Muscle of arm (tissue), 1 donor: ENCODE measurements at regions not wholly inside any gene's neighbourhood (a gene's known extent, or its start where the extent isn't known, plus 50 kb on each side); places are given as distances from the start of the nearest gene placed in this dataset.
"Not testable (repeated sequence)": the region's sequence is repeated elsewhere in the genome, so short reads cannot be mapped to it uniquely, and the experiment has no call there.

Experiments used
- DNase-seq: peaks from one replicate; pipeline ENCODE4 v3.0.0-alpha.2; 2013

DNA sequence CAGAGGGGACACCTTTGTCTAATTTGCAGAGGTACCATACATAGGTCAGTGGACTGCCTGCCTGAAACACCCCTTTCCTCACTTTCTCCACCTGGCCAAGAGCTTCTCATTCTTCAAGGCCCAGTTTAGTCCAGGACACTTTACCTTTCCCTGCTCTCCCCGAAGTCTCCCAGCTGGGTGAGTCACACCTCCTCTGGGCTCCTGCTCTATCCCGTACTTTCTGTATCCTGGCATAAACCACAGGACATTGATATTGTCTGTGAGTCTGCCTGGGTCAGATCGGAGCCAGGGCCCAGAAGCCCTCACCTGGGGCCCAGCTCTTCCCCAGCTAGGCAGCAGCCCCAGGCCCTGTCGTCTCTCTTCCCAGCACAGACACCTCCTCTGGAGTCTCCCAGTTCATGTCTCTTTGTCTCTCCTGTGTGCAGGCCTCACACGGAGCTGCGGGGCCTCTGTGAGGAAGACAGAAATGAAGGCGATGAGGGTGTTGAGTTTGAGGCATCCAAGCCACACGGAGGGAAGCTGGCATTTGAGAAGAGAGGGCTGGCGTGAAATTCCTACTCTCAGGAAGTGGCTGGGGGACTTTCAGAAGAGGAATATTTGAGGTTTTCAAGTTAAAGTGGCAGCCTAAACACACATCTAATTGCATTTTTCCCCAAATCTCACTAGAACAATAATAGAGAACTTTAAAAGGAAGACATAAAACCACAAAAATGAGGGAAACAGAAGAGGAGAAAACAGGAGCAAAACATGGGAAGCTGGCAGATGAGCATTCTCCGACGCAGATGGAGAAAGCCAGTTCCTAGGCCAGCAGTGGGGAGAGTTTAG is 79.6 kb upstream of the LAPTM4A start:
- DNase-seq, result no peak

DNA sequence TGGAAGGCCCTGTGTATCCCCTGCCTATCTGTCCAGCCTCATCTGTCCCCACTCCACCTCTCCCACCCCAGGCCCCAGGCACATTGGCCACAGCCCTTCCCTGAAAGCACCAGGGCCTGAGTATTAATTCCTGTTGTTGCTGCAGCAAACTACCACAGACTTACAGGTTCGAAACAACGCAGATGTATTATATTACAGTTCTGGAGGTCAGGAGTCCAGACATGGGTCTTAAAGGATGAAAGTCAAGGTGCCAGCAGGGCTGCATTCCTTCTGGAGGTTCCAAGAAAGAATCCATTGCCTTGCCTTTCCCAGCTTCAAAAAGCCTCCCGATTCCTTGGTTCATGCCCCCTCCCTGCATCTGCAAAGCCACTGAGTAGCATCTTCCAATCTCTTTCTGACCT is 78.7 kb upstream of the LAPTM4A start:
- DNase-seq, result no peak

DNA sequence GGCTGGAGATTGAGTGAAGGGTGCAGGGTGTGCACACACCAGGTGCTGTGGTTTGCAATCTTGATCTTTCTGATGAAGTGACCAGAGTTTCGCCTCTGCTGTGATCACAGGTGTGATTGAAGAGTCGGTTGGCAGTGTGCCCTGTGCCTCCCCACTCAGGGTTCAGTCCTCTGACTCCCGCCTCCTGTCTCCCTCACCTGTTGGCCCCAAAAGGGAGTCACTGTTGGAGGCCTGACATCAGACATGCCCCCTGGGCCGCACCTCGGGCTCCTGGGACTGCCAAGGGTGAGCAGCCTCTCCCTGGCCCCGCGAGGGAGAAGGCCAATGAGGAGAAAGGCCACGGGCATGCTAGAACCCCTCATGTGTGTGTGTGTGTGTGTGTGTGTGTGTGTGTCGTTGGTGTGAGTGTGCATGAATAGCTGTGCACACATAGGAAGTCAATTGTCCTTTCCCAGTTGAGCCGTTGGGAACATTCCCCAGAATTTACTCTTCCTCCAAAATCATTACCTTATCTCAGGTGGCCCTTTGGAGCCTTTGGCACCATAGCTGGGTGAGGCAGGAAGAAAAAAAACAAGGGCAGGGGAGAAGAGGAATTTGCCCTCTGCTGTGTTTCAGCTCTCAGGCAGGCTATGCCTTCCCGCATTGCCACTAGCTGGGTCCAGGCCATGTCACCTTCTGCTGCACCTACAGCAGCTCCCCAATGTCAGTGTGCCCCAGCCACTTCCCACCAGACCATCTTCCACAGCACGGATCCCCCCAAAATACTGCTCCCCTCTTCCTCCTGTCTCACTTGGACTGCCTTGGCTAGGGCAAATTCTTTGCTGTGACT is 78.1 kb upstream of the LAPTM4A start:
- DNase-seq, result no peak

DNA sequence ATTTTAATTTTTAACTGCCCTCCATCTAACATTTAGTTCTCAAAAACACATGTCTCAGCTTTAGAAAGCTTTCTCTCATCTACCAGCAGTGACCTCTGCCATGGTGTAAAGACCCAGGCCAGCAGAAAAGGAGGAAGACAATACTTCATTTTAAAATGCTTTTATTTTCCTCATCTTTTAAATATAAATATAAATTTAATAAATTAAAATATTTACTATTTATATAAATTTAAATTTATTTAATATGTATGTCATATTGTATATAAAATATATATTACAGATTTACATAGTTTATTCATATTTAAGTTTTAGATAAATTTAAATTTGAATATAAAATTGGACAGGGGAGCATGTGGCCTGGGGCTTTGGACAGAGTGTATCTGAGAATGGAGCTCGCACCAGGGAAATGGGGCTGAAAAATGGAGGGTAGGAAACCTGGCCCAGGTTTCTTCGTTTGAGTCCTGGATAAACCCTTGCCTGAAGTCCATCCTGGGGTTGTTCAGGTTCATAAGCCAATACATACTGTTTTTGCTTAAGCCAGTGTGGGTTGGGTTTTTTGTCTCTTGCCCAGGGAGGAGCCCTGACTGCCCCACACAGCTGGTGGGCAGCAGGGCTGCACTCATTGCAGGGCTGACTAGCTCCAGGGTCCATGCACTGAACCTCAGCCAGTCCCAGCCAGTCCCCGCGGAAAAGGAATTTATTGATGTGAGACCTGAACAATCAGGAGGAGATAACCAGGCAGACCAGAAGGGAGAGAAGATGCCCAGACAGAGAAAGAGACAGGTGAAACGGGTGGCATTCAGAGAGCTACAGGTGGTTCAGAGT is 77.3 kb upstream of the LAPTM4A start:
- no peak for DNase-seq

DNA sequence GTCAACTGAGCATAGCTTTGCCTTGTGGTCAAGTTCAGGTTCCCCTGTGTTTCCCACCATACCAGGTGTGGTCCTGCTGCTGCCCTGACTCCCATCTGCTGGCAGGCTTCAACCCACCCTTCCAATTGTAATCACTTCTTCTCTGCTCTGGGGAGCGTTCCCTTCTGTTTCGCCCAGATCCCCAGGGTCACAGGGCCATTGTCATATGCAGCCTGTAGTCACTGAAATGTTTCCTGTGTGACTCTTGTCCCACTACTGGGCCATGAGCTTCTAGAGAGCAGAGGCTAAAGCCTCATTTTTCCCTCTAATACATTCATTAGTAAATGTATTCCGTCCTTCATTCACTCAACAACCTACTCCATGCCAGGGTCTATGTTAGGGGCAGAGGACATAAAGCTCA is 75.0 kb upstream of the LAPTM4A start:
- DNase-seq, result no peak

DNA sequence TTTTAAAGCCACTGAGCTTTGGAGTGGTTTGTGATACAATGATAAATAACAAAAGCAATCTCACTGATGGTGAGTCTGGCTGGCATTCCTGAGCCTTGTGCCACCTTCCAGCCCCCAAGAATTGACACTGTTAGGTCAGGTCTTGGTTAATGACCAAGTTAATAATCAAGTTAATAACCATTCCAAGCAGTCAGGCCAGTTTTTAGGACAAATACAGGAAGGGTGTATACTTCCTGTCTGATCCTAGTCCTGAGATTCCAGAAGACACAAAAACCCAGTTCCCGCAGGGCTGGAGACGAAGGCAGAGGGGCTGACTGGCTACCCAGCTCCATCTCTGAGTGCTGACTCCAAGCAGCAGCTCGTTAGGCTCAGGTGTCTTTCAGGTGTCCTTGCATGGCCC is 74.6 kb upstream of the LAPTM4A start:
- DNase-seq, result no peak

DNA sequence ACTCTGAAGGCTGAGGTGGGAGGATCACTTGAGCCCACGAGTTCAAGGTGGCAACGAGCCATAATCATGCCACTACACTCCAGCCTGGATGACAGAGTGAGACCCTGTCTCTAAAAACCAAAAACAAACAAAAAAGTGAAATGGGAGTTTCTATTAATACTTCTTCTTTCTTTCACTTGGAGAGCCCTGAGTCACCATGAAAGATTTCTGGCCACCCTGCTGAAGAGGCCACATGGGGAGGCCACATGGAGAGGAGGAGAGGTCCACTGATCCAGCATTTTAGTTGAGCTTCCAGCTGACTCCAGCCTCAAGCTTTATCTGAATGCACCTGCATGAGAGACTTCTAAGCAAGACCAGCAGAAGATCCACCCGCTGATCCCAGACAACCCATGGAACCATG is 74.2 kb upstream of the LAPTM4A start:
- no peak for DNase-seq

DNA sequence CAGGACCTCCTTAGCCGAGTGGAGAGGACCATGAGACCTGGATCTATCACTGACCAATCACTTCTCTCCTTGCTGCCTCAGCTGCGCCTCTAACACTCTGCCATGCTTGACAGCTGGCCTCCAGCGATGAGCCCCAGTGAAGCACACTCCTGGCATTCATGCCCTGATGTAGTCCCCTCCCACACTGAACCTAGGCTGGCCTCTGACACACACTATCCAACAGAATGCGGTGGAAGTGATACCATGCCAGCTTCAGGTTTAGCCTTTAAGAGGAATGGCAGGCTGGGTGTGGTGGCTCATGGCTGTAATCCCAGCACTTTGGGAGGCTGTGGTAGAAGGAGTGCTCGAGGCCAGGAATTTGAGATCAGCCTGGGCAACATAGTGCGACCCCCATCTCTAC is 73.7 kb upstream of the LAPTM4A start:
- no peak for DNase-seq

DNA sequence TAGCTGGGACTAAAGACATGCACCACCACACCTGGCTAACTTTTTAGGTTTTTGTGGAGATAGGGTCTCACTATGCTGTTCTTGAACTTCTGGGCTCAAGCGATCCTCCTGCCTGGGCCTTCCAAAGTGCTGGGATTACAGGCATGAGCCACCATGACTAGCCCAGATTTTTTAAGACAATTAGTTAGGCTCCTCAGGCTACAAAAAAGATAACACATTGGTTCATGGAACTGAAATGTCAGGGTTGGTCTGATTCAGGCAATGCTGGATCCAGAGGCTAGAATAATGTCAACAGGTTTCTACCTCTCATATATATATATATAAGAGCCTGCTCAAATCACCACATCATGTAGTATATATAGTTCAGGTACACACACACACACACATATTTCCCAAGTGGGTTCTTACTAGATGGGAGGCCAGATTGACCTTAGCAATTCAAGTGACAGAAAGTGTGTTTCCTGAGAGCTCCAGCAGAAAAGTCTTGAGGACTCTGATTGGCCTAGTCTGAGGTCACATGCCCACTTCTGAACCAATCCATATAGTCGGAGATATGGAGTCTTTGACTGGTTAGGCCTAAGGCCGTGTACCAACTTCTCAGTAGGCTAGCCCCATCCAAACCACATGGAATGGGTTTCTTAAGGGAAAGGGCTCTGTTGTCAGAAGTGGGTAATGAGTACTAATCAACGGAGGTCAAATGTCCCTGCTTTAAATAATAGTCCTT is 72.6 kb upstream of the LAPTM4A start:
- DNase-seq, result no peak

DNA sequence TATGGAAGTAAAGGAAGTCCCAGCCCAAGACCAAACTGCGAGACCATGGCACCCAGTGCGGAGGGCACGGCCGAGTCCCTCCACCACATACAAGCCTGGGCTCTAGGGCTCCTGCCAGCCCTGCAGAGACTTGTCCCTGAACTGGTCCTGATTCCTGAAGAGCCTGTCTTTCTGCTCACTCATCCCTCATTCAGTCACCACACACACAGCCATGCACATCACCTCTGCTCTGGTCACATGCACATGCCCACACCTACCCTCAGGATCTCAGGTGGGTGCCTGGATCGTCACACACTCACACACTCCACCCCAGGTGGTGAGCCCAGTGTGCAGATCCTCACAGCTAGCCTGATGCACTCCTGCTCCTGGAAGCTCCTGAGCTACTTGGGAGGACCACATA is 71.4 kb upstream of the LAPTM4A start:
- no peak for DNase-seq

DNA sequence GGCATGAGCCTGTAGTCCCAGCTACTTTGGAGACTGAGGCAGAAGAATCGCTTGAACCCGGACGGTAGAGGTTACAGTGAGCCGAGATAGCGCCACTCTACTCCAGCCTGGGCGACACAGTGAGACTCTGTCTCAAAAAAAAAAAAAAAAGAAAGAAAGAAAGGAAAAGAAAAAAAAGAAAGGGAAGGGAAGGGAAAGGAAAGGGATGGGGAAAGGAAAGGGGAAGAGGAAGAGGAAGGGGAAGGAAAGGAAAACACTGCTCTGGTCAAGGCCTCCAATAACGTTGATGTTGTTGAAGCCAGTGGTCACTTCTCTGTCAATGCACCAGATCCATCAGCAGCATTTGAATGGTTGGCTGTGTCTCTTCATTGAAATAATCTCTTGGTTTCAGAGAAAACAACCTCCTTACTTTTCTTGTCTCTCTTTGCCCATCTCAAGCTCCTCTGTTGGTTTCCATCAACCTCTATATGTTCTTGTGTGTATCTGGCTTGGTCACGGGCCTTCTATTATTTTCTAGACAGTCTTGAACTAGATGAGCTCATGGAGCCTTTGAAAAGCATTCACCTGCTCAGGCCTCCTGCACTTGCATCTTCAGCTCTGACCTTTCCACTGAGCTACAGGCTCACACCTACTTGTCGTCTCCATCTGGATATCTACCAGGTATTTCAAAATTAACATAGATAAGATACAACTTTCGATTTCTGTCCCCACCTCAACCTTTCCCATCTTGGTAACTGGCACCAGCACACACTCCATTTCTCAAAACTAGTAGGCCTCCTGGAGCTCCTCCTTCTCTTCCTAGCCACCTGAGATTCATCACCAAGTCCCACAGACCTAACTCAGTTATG is 69.4 kb upstream of the LAPTM4A start:
- no peak for DNase-seq

DNA sequence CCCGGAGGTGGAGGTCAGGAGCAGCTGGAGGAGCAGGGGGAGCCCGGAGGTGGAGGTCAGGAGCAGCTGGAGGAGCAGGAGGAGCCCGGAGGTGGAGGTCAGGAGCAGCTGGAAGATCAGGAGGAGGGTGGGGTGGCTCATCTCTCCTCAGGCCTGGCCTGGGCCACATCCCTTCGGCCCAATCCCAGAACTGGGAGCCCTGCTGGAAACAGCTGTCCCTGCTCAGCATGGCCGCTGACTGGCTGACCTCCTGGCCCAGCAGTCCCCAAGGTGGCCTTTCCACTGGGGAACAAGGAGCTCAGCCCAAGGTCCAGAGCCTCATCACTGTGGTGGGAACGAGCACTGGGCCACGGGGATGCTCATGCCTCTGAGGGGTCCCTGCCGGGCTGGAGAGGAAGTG is 66.6 kb upstream of the LAPTM4A start:
- no peak for DNase-seq

DNA sequence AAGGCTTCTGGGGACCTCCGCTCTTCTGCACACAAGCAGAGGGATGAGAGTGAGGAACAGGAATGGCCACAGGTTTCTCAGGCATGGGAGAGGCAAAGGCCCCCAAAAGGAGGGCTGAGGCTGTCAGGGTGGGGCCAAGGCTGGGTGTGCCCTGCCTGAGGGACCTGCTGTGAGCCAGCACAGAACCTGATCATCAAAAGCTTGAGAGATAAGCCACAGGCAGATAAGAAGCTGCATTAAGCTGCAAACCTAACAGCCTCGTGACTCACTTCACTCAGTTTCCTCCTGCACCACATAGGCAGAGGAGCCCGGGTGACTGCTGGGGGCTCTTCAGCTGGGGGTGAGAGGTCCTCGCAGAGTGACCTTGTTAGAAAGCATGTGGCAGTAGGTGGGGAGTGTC is 64.5 kb upstream of the LAPTM4A start:
- DNase-seq, result no peak

DNA sequence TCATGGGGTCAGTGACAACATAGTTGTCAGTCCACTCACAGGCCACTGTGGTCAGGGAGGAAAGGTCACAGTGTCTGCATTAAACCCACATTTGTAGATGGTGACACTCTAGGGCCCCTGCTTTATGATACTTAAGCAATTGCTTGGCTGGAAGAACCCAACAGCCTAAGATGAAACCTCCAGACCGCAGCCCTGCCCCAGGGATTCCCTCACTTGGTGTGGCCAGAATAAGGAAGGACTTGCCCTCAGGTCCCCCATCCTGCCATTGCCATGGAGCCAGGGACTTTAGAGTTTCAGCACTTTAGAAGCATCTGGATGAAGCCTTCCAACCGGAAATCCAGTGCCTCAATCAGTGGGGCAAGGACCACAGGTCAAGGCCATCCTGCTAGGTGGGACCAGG is 63.9 kb upstream of the LAPTM4A start:
- no peak for DNase-seq

DNA sequence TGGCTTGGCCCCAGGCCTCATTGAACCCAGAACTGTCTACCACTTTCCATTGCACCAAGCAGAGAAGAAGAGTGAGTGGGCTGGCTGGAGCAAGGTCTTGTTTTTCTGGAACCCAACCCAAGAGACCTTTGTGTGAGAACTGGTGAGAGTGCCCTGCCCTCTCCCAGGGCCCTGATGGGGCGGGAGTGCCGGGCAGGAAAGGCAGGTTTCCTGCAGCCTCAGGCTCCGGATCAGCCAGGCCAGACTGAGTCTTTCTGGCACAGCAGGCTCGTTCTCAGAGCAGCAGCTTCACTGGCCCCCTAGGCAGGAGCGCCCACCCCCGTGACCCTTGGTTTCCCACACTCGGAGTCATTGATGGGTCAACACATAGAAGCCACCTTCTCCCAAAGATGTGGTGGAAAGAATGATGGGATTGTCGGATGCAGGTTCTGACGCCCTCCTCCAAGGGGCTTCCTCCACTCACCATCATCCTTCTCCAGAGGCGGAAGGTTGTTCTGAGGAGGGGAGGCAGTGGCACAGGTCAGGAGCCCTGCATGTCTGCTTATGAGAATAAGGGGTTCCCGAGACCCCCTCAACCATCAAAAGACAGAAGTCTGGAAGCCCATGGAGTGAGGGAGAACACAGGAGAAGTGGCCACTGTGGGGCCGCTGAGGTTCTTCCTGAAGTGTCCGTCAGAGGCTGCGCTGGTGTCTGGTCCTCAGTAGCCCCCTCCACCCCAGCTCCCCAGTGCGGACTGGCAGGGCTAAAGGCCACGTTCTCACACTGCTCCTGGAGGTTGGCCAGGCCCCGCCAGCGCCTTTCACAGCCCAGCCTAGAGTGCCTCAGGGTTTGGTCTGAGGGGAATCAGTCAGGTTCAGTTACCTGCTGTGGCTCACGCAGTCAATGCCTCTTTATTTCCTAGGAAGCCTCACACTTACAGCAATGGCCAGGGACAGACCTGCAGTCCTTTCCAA is 62.8 kb upstream of the LAPTM4A start:
- no peak for DNase-seq

DNA sequence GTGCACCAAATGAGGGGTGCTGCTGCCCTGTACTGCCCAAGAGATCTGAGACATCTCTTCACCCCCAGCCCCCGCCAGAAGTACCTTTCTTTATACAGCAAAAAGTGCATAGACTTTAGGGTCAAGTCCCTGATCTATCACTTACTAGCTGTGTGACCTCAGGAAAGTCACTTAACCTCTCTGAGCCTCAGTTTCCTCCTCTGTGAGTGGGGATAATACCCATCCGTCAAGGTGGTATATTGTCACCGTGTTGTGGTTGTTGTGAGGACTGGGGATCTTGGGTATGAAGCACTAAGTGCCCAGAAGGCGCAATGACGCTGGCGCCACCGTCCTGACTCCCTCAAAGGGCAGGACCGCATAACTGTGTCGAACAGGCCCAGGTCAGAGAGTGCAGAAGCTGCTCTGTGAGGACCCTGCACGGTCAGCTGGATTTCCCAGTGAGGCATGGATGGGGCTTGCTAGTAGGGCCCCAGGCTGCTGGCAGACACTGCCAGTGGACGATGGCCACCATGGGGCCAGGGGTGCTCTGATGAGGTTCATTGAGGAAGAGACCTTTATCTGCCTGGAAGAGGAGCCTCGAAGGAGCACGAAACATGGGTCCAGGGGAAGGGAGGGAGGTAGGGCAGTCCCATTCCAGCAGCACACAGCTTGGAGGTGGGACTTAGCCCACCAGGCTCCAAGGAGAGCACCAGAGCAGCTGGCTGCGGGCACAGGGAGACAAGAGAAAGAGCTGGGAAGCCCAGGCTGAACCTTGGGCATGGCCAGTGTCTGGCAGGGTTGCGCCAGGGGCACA is 61.8 kb upstream of the LAPTM4A start:
- DNase-seq, result no peak

DNA sequence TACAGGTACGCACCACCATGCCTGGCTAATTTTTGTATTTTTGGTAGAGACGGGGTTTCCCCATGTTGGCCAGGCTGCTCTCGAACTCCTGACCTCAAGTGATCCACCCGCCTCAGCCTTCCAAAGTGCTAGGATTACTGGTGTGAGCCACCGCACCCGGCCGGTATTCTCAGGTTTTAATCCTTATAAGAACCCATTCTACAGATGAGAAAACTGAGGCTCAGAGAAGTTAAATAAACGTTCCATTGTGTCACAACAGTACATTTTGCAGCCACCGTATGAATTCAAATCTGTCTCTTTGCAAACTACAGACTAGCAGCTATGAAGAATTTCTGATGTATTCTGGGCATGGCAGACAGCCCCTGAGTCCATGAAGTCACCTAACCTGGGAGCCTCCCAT is 60.9 kb upstream of the LAPTM4A start:
- not testable (repeated sequence) for DNase-seq

DNA sequence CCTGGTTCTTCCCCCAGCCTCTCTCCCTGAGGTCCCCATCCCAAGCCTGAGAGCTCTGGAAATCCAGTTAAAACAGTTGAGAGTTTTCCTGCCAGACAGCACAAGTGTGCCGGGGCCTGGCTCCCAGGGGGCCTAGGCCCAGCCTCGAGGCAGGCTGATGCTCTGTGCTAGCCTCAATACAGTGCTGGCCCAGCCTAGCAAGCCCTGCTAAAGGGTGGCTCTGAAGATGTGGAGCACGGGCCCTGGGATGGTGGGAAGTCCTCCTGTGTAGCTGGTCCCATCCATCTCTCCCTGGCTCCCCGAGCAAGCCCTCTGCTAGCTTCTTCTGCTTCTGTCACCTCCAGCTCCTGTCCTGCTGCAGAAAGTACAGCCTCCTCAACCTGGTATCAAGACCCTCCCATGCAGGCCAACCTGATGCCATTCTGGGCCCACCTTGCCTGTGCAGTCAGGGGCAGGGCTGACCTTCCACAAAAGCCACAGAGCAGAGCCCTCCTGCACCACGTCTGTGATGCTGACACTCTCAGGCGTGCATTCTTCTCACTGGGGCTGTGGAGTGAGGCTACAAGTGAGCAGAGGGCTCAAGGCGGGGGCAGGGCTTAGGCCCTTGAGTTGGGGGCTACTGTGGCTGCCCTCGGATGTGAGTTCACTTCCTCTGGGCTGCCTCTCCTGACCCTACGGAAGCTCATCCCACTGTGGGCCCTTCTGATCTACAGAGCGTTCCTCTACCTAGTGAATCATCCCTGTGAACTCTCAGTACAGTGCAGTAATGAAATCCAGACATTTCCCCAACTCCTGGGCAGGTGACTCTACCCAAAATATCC is 60.1 kb upstream of the LAPTM4A start:
- DNase-seq, result no peak
